ENCODE measurements at regions not wholly inside any gene's neighbourhood (a gene's known extent, or its start where the extent isn't known, plus 50 kb on each side); places are given as distances from the start of the nearest gene placed in this dataset.
"Not testable (repeated sequence)": the region's sequence is repeated elsewhere in the genome, so short reads cannot be mapped to it uniquely, and the experiment has no call there.

GRCh38 chr9:135379540-135380267 is 99.9 kb upstream of the PPP1R26 start:
- intact Hi-C loops (cut with DNase I), result no loop called here
- Histone ChIP-seq H3K4me1 (no peaks in the 10 kb centered on the region), H3K27ac (replicated peaks in 1 of 4) (no peak overlapping the region), H3K9me3 (peaks cover 0 to 7% (median 0%) of the 10 kb centered on the region in 4 donors), H3K4me3 (no peak overlapping the region), H3K27me3 (peaks cover 0 to 67% (median 0%) of the 10 kb centered on the region in 4 donors), H3K36me3 (no peaks in the 10 kb centered on the region)
- TF ChIP-seq POLR2AphosphoS5 (IDR thresholded peaks at IDR 0.05) (no peak), POLR2A (IDR thresholded peaks at IDR 0.05; ENCODE audit: low read depth) (no peak), EP300 (IDR thresholded peaks at IDR 0.05) (no peak)
- TF ChIP-seq, protein P1, sequence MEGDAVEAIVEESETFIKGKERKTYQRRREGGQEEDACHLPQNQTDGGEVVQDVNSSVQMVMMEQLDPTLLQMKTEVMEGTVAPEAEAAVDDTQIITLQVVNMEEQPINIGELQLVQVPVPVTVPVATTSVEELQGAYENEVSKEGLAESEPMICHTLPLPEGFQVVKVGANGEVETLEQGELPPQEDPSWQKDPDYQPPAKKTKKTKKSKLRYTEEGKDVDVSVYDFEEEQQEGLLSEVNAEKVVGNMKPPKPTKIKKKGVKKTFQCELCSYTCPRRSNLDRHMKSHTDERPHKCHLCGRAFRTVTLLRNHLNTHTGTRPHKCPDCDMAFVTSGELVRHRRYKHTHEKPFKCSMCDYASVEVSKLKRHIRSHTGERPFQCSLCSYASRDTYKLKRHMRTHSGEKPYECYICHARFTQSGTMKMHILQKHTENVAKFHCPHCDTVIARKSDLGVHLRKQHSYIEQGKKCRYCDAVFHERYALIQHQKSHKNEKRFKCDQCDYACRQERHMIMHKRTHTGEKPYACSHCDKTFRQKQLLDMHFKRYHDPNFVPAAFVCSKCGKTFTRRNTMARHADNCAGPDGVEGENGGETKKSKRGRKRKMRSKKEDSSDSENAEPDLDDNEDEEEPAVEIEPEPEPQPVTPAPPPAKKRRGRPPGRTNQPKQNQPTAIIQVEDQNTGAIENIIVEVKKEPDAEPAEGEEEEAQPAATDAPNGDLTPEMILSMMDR (IDR thresholded peaks at IDR 0.05), result no peak
- 94% methylated on average over 6 of the region's 11 CpGs for WGBS
- DNase-seq (ENCODE audit: extremely low spot score), result no peak

DNA sequence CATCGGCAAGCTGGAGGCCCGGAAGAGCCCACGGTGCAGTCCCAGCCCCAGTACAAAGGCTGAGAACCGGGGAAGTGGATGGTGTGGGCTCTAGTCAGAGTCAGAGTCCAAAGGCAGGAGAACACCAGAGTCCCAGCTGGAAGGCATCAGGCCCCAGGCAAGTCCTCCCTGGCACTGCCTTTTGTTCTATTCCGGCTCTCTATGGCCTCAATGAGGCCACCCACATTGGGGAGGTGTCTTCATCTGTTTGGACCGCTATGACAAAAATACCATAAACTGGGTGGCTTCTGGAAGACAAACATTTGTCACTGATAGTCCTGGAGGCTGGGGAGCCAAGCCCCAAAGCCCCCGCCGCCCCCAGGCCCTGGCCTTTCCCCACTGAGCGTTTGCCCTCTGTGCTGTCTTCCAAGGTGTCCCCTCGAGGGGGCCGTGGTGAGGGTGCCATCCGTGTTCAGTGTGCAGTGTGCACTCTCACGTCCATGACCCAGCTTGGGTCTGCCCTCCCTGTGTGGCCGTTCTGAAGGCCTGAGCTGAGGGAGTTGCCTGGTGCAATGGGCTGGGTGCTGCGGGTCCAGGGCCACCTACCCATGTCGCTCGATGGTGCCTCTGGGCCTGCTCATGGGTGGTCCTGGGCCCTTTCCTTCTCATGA is 99.1 kb upstream of the PPP1R26 start:
- Histone ChIP-seq H3K27me3 (peaks cover 0 to 65% (median 0%) of the 10 kb centered on the region in 4 donors), H3K9me3 (peaks cover 0 to 7% (median 0%) of the 10 kb centered on the region in 4 donors), H3K4me1 (no peaks in the 10 kb centered on the region), H3K27ac (replicated peaks in 1 of 4) (no peak overlapping the region), H3K36me3 (no peaks in the 10 kb centered on the region), H3K4me3 (no peak overlapping the region)
- DNase-seq (ENCODE audit: extremely low spot score), result no peak
- intact Hi-C loops (cut with DNase I), result no loop called here
- TF ChIP-seq POLR2A (IDR thresholded peaks at IDR 0.05; ENCODE audit: low read depth), result no peak
- TF ChIP-seq EP300 (IDR thresholded peaks at IDR 0.05), result no peak
- TF ChIP-seq, protein P1 (IDR thresholded peaks at IDR 0.05), result no peak
- TF ChIP-seq POLR2AphosphoS5 (IDR thresholded peaks at IDR 0.05), result no peak
- 88% methylated on average over 17 of the region's 17 CpGs for WGBS

DNA sequence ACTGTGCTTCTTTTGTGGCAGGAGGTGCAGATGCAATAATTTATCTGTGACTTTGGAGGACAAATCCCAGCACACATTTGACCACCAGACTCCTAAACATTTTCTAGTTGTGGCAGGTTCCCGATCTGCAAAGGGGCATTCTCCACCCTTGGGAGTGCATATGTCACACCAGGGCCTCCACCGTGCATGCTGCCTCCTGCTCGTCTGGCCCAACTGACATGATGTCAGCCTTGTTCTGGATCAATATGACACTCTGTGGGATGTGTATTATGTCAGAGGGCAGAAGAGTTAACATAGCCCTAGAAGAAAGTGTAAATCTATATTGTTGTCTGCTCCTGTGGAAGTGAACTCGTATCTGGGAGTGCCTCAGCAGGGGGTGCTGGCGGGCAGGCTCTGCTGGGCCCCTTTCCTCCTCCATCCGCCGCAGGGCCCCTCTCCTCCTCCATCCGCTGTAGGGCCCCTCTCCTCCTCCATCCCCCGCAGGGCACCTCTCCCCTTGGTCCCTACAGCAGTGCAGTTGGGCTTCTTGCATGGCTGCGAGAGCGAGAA is 97.7 kb upstream of the PPP1R26 start:
- H3K36me3 ChIP-seq, result no peaks in the 10 kb centered on the region
- WGBS, result 75% methylated on average over 11 of the region's 11 CpGs

DNA sequence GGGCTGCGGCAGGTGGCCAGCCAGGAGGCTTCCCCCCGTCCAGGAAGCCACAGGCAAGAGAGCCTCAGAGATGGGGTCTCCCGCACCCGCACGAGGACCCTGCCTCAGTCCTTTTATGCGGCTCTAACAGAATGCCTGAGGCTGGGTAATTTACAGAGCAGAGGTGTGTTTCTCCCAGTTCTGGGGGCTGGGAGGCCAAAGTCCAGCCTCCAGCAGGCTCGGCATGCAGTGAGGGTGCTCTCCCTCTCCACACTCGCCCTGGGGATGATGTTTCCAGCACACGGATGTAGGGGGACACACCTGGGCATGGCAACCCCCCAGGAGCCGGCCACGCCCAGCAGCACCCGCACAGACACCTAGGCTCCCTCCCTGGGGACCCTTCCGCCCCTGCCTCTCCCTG is 95.4 kb upstream of the PPP1R26 start:
- no peak for DNase-seq (ENCODE audit: extremely low spot score)
- Histone ChIP-seq H3K27ac (replicated peaks in 1 of 4) (no peak overlapping the region), H3K4me1 (no peaks in the 10 kb centered on the region), H3K27me3 (peaks cover 0 to 45% (median 0%) of the 10 kb centered on the region in 4 donors), H3K4me3 (no peak overlapping the region), H3K9me3 (peaks cover 0 to 6% (median 0%) of the 10 kb centered on the region in 4 donors), H3K36me3 (no peaks in the 10 kb centered on the region)
- TF ChIP-seq POLR2AphosphoS5 (IDR thresholded peaks at IDR 0.05) (no peak), POLR2A (IDR thresholded peaks at IDR 0.05; ENCODE audit: low read depth) (no peak), EP300 (IDR thresholded peaks at IDR 0.05) (no peak)
- TF ChIP-seq, protein P1 (IDR thresholded peaks at IDR 0.05), result no peak
- intact Hi-C loops (cut with DNase I), result no loop called here
- WGBS, result 63% methylated on average over 2 of the region's 13 CpGs

More for the DNA sequence above, 97.7 kb upstream of the PPP1R26 start:
- intact Hi-C loops (cut with DNase I), result no loop called here
- no peak overlapping the region for H3K4me3 ChIP-seq
- TF ChIP-seq, protein P1 (IDR thresholded peaks at IDR 0.05), result no peak
- TF ChIP-seq EP300 (IDR thresholded peaks at IDR 0.05), result no peak
- TF ChIP-seq POLR2AphosphoS5 (IDR thresholded peaks at IDR 0.05), result no peak
- no peak for TF ChIP-seq POLR2A (IDR thresholded peaks at IDR 0.05; ENCODE audit: low read depth)
- peaks cover 0 to 59% (median 0%) of the 10 kb centered on the region in 4 donors for H3K27me3 ChIP-seq
- peaks cover 0 to 7% (median 0%) of the 10 kb centered on the region in 4 donors for H3K9me3 ChIP-seq
- no peak for DNase-seq (ENCODE audit: extremely low spot score)
- H3K4me1 ChIP-seq, result no peaks in the 10 kb centered on the region
- H3K27ac ChIP-seq (replicated peaks in 1 of 4), result no peak overlapping the region

DNA sequence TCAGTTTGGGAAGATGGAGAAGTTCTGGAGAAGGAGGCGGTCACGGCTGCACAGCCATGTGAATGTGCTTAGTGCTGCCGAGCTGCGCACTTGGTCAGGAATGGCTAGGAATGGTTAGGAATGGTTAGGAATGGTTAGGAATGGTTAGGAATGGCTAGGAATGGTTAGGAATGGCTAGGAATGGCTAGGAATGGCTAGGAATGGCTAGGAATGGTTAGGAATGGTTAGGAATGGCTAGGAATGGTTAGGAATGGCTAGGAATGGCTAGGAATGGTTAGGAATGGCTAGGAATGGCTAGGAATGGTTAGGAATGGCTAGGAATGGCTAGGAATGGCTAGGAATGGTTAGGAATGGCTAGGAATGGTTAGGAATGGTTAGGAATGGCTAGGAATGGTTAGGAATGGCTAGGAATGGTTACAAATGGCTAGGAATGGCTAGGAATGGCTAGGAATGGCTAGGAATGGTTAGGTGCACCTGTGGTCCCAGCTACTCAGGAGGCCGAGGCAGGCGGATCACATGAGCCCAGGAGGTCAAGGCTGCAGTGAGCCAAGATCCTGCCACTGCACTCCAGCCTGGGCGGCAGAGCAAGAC is 94.7 kb upstream of the PPP1R26 start:
- H3K9me3 ChIP-seq; H3K4me3 ChIP-seq; H3K4me1 ChIP-seq; intact Hi-C loops (cut with DNase I); H3K36me3 ChIP-seq; DNase-seq (ENCODE audit: extremely low spot score); H3K27ac ChIP-seq (replicated peaks in 1 of 4): not testable (repeated sequence)
- 74% methylated on average over 7 of the region's 7 CpGs for WGBS
- peaks cover 0 to 45% (median 0%) of the 10 kb centered on the region in 4 donors for H3K27me3 ChIP-seq
